GM23338 (cell line): ENCODE measurements at regions not wholly inside any gene's neighbourhood (a gene's known extent, or its start where the extent isn't known, plus 50 kb on each side); places are given as distances from the start of the nearest gene placed in this dataset.

ENCODE experiments used
- ATAC-seq: fragments of 200-7000 bp; cut with Tn5 transposase; 3 replicates; pipeline ENCODE4 v1.9.1; 2020
- DNase-seq: peaks from one replicate; pipeline ENCODE4 v3.0.0-alpha.2; 2015; ENCODE audit warnings: low spot score
- H2AFZ ChIP-seq: fragments of 200-600 bp; sonication (generic); 2 replicates; pipeline ENCODE4 v1.8.0; 2016; ENCODE audit warnings: antibody characterized with exemption, mild to moderate bottlenecking, moderate library complexity
- H3F3A ChIP-seq: fragments of 200-600 bp; sonication (generic); replicated peaks from 2 replicates; pipeline ENCODE4 v1.8.0; 2017; ENCODE audit warnings: antibody characterized with exemption, mixed run types, low read depth
- H3K27ac ChIP-seq: fragments of 200-600 bp; sonication (generic); 2 replicates; pipeline ENCODE4 v1.6.1; 2016; ENCODE audit warnings: low read depth
- H3K27me3 ChIP-seq: fragments of 200-600 bp; sonication (generic); 2 replicates; pipeline ENCODE4 v1.8.0; 2016; ENCODE audit warnings: mild to moderate bottlenecking, mixed run types, moderate library complexity; ENCODE audit not compliant: insufficient read depth
- H3K36me3 ChIP-seq: fragments of 200-600 bp; sonication (generic); 2 replicates; pipeline ENCODE4 v1.8.0; 2016; ENCODE audit warnings: mild to moderate bottlenecking; ENCODE audit not compliant: insufficient read depth
- H3K4me1 ChIP-seq: fragments of 200-600 bp; sonication (generic); 2 replicates; pipeline ENCODE4 v1.8.0; 2016; ENCODE audit warnings: mild to moderate bottlenecking, moderate library complexity; ENCODE audit not compliant: insufficient read depth
- H3K4me2 ChIP-seq: fragments of 200-600 bp; sonication (generic); 2 replicates; pipeline ENCODE4 v1.7.1; 2017; ENCODE audit warnings: mixed run types
- H3K4me3 ChIP-seq: fragments of 200-600 bp; sonication (generic); 2 replicates; pipeline ENCODE4 v1.6.1; 2016; ENCODE audit warnings: mixed run types
- H3K79me2 ChIP-seq: fragments of 200-600 bp; sonication (generic); replicated peaks from 2 replicates; pipeline ENCODE4 v1.8.0; 2017; ENCODE audit warnings: mild to moderate bottlenecking; ENCODE audit not compliant: insufficient read depth
- H3K9me2 ChIP-seq: fragments of 200-600 bp; sonication (generic); 2 replicates; pipeline ENCODE4 v1.8.0; 2017; ENCODE audit not compliant: insufficient read depth
- H4K20me1 ChIP-seq: fragments of 200-600 bp; sonication (generic); replicated peaks from 2 replicates; pipeline ENCODE4 v1.8.0; 2017; ENCODE audit warnings: mild to moderate bottlenecking; ENCODE audit not compliant: insufficient read depth
- H3K27ac Mint-ChIP-seq: 2 replicates; pipeline ENCODE4 v1.8.0; 2020; ENCODE audit warnings: inconsistent platforms, mild to moderate bottlenecking, moderate library complexity, mixed read lengths
- H3K27me3 Mint-ChIP-seq: 3 replicates; pipeline ENCODE4 v1.8.0; 2022; ENCODE audit warnings: low read depth, mild to moderate bottlenecking, moderate library complexity, mixed read lengths, inconsistent platforms; ENCODE audit not compliant: insufficient read depth, poor library complexity
- H3K36me3 Mint-ChIP-seq: 3 replicates; pipeline ENCODE4 v1.8.0; 2021; ENCODE audit warnings: low read depth, mild to moderate bottlenecking, inconsistent platforms, moderate library complexity, mixed read lengths
- H3K4me1 Mint-ChIP-seq: 3 replicates; pipeline ENCODE4 v1.8.0; 2020; ENCODE audit warnings: mild to moderate bottlenecking, inconsistent platforms, mixed read lengths
- H3K4me3 Mint-ChIP-seq: 3 replicates; pipeline ENCODE4 v1.8.0; 2021; ENCODE audit warnings: moderate library complexity, mild to moderate bottlenecking, inconsistent platforms, mixed read lengths
- H3K9me3 Mint-ChIP-seq: 3 replicates; pipeline ENCODE4 v1.8.0; 2020; ENCODE audit warnings: moderate library complexity, mild to moderate bottlenecking, inconsistent platforms, mixed read lengths
- ETS1 ChIP-seq: IDR thresholded peaks from 2 replicates; pipeline ENCODE4 v1.6.1; 2016; ENCODE audit warnings: antibody characterized with exemption
- EZH2phosphoT487 ChIP-seq: fragments of 200-600 bp; sonication (generic); IDR thresholded peaks from one replicate; pipeline ENCODE4 v1.8.1; 2018; ENCODE audit warnings: antibody characterized with exemption; ENCODE audit not compliant: unreplicated experiment
- JUNB ChIP-seq: IDR thresholded peaks from one replicate; pipeline ENCODE4 v1.6.1; 2016; ENCODE audit warnings: antibody characterized with exemption; ENCODE audit not compliant: unreplicated experiment
- NANOG ChIP-seq: IDR thresholded peaks from 2 replicates; pipeline ENCODE4 v1.6.1; 2016; ENCODE audit warnings: antibody characterized with exemption, borderline replicate concordance
- POLR2AphosphoS5 ChIP-seq: IDR thresholded peaks from 2 replicates; pipeline ENCODE4 v1.6.1; 2016; ENCODE audit warnings: antibody characterized with exemption, low read depth
- ZNF331 ChIP-seq: fragments of 250-450 bp; sonication (Bioruptor Pico); IDR thresholded peaks from 2 replicates; pipeline ENCODE4 v1.5.0; 2020; ENCODE audit warnings: low read depth, mild to moderate bottlenecking, moderate library complexity
- ZNF462 ChIP-seq: fragments of 250-450 bp; sonication (Bioruptor Pico); IDR thresholded peaks from 2 replicates; pipeline ENCODE4 v1.5.0; 2020; ENCODE audit warnings: mild to moderate bottlenecking, moderate library complexity

- TF ChIP-seq ZNF462 (CRISPR knock-in tag) (no peak), NANOG (no peak), POLR2AphosphoS5 (no peak), EZH2phosphoT487 (no peak)
Measured at GRCh38 chr15:79609506-79609905, 177.4 kb downstream of the MINAR1 start (continued).

GRCh38 chr15:79610021-79610420, 177.9 kb downstream of the MINAR1 start:
- H3K4me1 Mint-ChIP-seq: no peaks in the 10 kb centered on the region
- H4K20me1 ChIP-seq: no peaks in the 10 kb centered on the region
- H3K27me3 Mint-ChIP-seq: peaks cover 2% of the 10 kb centered on the region
- no peak overlapping the region for H3K27ac ChIP-seq
- H3K27me3 ChIP-seq: no peaks in the 10 kb centered on the region
- H3K4me3 Mint-ChIP-seq: no peak overlapping the region
- no peak overlapping the region for H2AFZ ChIP-seq
- no peak overlapping the region for H3K27ac Mint-ChIP-seq
- H3K79me2 ChIP-seq: no peaks in the 10 kb centered on the region
- H3F3A ChIP-seq: no peaks in the 10 kb centered on the region
- H3K4me1 ChIP-seq: no peaks in the 10 kb centered on the region; the same call in 1 of the 2 replicates
- DNase-seq (no peak), ATAC-seq (no peak)
- no peak for TF ChIP-seq JUNB
- no peak for TF ChIP-seq ZNF331 (CRISPR knock-in tag)
- TF ChIP-seq ETS1: no peak
- H3K4me2 ChIP-seq: no peak overlapping the region
- no peaks in the 10 kb centered on the region for H3K36me3 Mint-ChIP-seq
- peaks cover 6% of the 10 kb centered on the region for H3K9me2 ChIP-seq
- H3K9me3 Mint-ChIP-seq: no peaks in the 10 kb centered on the region
- H3K4me3 ChIP-seq: no peak overlapping the region
- H3K36me3 ChIP-seq: no peaks in the 10 kb centered on the region
